NCI-H1436 (cell line): ENCODE measurements at regions not wholly inside any gene's neighbourhood (a gene's known extent, or its start where the extent isn't known, plus 50 kb on each side); places are given as distances from the start of the nearest gene placed in this dataset.
"Not testable (repeated sequence)": the region's sequence is repeated elsewhere in the genome, so short reads cannot be mapped to it uniquely, and the experiment has no call there.

Source experiments
- DNase-seq: peaks from one replicate; lab custom pipeline; 2025; lab: John Stamatoyannopoulos, UW

GRCh38 chr13:87538366-87539052 lies 132.7 kb upstream of the SLITRK5 start:
- DNase-seq = no peak

- DNase-seq = no peak
These were observed 118.0 kb upstream of the SLITRK5 start for GRCh38 chr13:87553142-87553541.

- no peak for DNase-seq
These were observed 117.1 kb upstream of the SLITRK5 start for GRCh38 chr13:87554045-87554444.

GRCh38 chr13:87557788-87558187 lies 113.4 kb upstream of the SLITRK5 start:
- DNase-seq = no peak

GRCh38 chr13:87561580-87561979 lies 109.6 kb upstream of the SLITRK5 start:
- DNase-seq = not testable (repeated sequence)

GRCh38 chr13:87570669-87571068 lies 100.5 kb upstream of the SLITRK5 start:
- no peak for DNase-seq

- no peak for DNase-seq
These were observed 88.8 kb upstream of the SLITRK5 start for GRCh38 chr13:87582399-87582798.

GRCh38 chr13:87590518-87590917 lies 80.7 kb upstream of the SLITRK5 start:
- DNase-seq = no peak

- not testable (repeated sequence) for DNase-seq
These were observed 66.7 kb upstream of the SLITRK5 start for GRCh38 chr13:87604437-87604836.

GRCh38 chr13:87607266-87607665 lies 63.9 kb upstream of the SLITRK5 start:
- DNase-seq = no peak

- DNase-seq = no peak
These were observed 56.9 kb upstream of the SLITRK5 start for GRCh38 chr13:87614276-87614675.
